Fibroblast of lung (primary cell): ENCODE measurements at regions not wholly inside any gene's neighbourhood (a gene's known extent, or its start where the extent isn't known, plus 50 kb on each side); places are given as distances from the start of the nearest gene placed in this dataset.
A peak's percentile ranks its signal among the peaks of the same experiment; 100 is the strongest.

ENCODE experiments used
- DNase-seq, 2 donors: peaks; one replicate each; pipeline versions ENCODE4 v3.0.0 to v3.0.0-alpha.2; 2010; ENCODE audit warnings: low read depth in 2 of 2
- H2AFZ ChIP-seq: 2 replicates; pipeline ENCODE4 v1.5.1; 2012; ENCODE audit warnings: low read length, control low read depth, inconsistent platforms
- H3K27ac ChIP-seq: 2 replicates; pipeline ENCODE4 v1.5.1; 2011; ENCODE audit warnings: low read length, control low read depth; ENCODE audit not compliant: insufficient read depth
- H3K27me3 ChIP-seq: 2 replicates; pipeline ENCODE4 v1.5.1; 2011; ENCODE audit warnings: mild to moderate bottlenecking, low read length; ENCODE audit not compliant: control insufficient read depth, insufficient read depth
- H3K36me3 ChIP-seq: 2 replicates; pipeline ENCODE4 v1.5.1; 2011; ENCODE audit warnings: low read length; ENCODE audit not compliant: control insufficient read depth, insufficient read depth
- H3K4me1 ChIP-seq: 2 replicates; pipeline ENCODE4 v1.5.1; 2011; ENCODE audit warnings: low read length; ENCODE audit not compliant: control insufficient read depth, insufficient read depth; ENCODE audit errors: extremely low read depth
- H3K4me2 ChIP-seq: 2 replicates; pipeline ENCODE4 v1.5.1; 2011; ENCODE audit warnings: low read length, control low read depth; ENCODE audit not compliant: insufficient read depth; ENCODE audit errors: extremely low read depth
- H3K4me3 ChIP-seq, 4 experiments: fragments of 200-600 bp in 1 of 4; sonication (generic) in 1 of 4; replicated peaks in 1 of 4; 2 replicates each; pipeline ENCODE4 v1.5.1; 2011 to 2016; ENCODE audit warnings: low read length in 4 of 4, low read depth in 3 of 4, mild to moderate bottlenecking in 3 of 4, control low read depth in 2 of 4, inconsistent platforms in 1 of 4, mixed read lengths in 1 of 4; ENCODE audit not compliant: insufficient read depth in 1 of 4; ENCODE audit errors: control extremely low read depth in 1 of 4
- H3K79me2 ChIP-seq: 2 replicates; pipeline ENCODE4 v1.5.1; 2012; ENCODE audit warnings: mild to moderate bottlenecking, low read length, inconsistent platforms; ENCODE audit not compliant: control insufficient read depth, insufficient read depth
- H3K9ac ChIP-seq: 2 replicates; pipeline ENCODE4 v1.5.1; 2011; ENCODE audit warnings: mild to moderate bottlenecking, low read length, control low read depth; ENCODE audit not compliant: insufficient read depth
- H3K9me3 ChIP-seq: 2 replicates; pipeline ENCODE4 v1.5.1; 2012; ENCODE audit warnings: low read depth, low read length; ENCODE audit not compliant: control insufficient read depth, insufficient read depth
- H4K20me1 ChIP-seq: 2 replicates; pipeline ENCODE4 v1.5.1; 2011; ENCODE audit warnings: low read length; ENCODE audit not compliant: control insufficient read depth, insufficient read depth; ENCODE audit errors: extremely low read depth
- CTCF ChIP-seq, 2 donors: IDR thresholded peaks in 1 of 2; conservative IDR thresholded peaks in 1 of 2; 1 replicate in 1 of 2; 2 replicates in 1 of 2; pipeline ENCODE4 v1.5.1; 2011 to 2012; ENCODE audit warnings: low read length in 2 of 2, control low read depth in 1 of 2, inconsistent platforms in 1 of 2, low read depth in 1 of 2, mild to moderate bottlenecking in 1 of 2
- EZH2 ChIP-seq: IDR thresholded peaks from 2 replicates; pipeline ENCODE4 v1.5.1; 2012; ENCODE audit warnings: low read length, control low read depth, mild to moderate bottlenecking; ENCODE audit errors: missing control alignments

GRCh38 chr17:56694825-56695224 is 101.3 kb downstream of the NOG start:
- H3K27me3 ChIP-seq, result no peaks in the 10 kb centered on the region
- no peaks in the 10 kb centered on the region for H3K9me3 ChIP-seq
- H3K4me1 ChIP-seq, result peaks cover 8% of the 10 kb centered on the region
- H3K27ac ChIP-seq, result no peak overlapping the region
- no peak overlapping the region for H3K4me3 ChIP-seq
- TF ChIP-seq CTCF (conservative IDR thresholded peaks at IDR 0.05 in 1 of 2, IDR thresholded peaks at IDR 0.05 in 1 of 2; ENCODE audit: low read depth in 1 of 2, low read length in 2 of 2) (no peak), EZH2 (no peak)
- no peak overlapping the region for H3K9ac ChIP-seq
- DNase-seq, result peak in 1 of 2 donors; percentile 79
- no peaks in the 10 kb centered on the region for H3K36me3 ChIP-seq
- no peak overlapping the region for H2AFZ ChIP-seq
- H3K79me2 ChIP-seq, result no peaks in the 10 kb centered on the region
- H4K20me1 ChIP-seq, result no peaks in the 10 kb centered on the region
- H3K4me2 ChIP-seq, result no peak overlapping the region

- no peak for TF ChIP-seq CTCF (conservative IDR thresholded peaks at IDR 0.05 in 1 of 2, IDR thresholded peaks at IDR 0.05 in 1 of 2; ENCODE audit: low read depth in 1 of 2, low read length in 2 of 2)
- TF ChIP-seq EZH2, result no peak
- DNase-seq, result peak in 1 of 2 donors; percentile 68
- peaks cover 11% of the 10 kb centered on the region for H3K4me1 ChIP-seq
- no peaks in the 10 kb centered on the region for H3K9me3 ChIP-seq
- H3K27ac ChIP-seq, result no peak overlapping the region
- H3K36me3 ChIP-seq, result no peaks in the 10 kb centered on the region
- H3K4me3 ChIP-seq, result no peak overlapping the region
- H3K79me2 ChIP-seq, result no peaks in the 10 kb centered on the region
- H2AFZ ChIP-seq, result no peak overlapping the region
- H4K20me1 ChIP-seq, result no peaks in the 10 kb centered on the region
- H3K9ac ChIP-seq, result no peak overlapping the region
- no peaks in the 10 kb centered on the region for H3K27me3 ChIP-seq
- H3K4me2 ChIP-seq, result no peak overlapping the region
Observed at GRCh38 chr17:56697190-56697589, 103.7 kb downstream of the NOG start.

- Histone ChIP-seq H3K9me3 (no peaks in the 10 kb centered on the region), H3K36me3 (no peaks in the 10 kb centered on the region), H3K27ac (peak overlapping the region; percentile 63), H4K20me1 (no peaks in the 10 kb centered on the region), H3K4me2 (peak overlapping the region; percentile 69), H3K27me3 (no peaks in the 10 kb centered on the region), H3K79me2 (no peaks in the 10 kb centered on the region), H2AFZ (no peak overlapping the region), H3K4me1 (peaks cover 11% of the 10 kb centered on the region), H3K4me3 (no peak overlapping the region), H3K9ac (no peak overlapping the region)
- no peak for TF ChIP-seq CTCF (conservative IDR thresholded peaks at IDR 0.05 in 1 of 2, IDR thresholded peaks at IDR 0.05 in 1 of 2; ENCODE audit: low read depth in 1 of 2, low read length in 2 of 2)
- no peak for TF ChIP-seq EZH2
- DNase-seq, result peak; percentile 87 to 100
Observed at GRCh38 chr17:56699186-56699894, 105.8 kb downstream of the NOG start.
